ENCODE measurements at regions not wholly inside any gene's neighbourhood (a gene's known extent, or its start where the extent isn't known, plus 50 kb on each side); places are given as distances from the start of the nearest gene placed in this dataset.

- no TSS peak for BruUV-seq (replicated peaks)
- Histone ChIP-seq H3K9me3 (ENCODE audit: low read depth, low read length, poor library complexity, severe bottlenecking) (no peaks in the 10 kb centered on the region), H3K27ac (ENCODE audit: low read depth, low read length, poor library complexity, severe bottlenecking) (no peak overlapping the region), H3K27me3 (replicated peaks; ENCODE audit: insufficient read depth, low read depth, low read length, poor library complexity) (peaks cover 69% of the 10 kb centered on the region), H3K36me3 (ENCODE audit: insufficient read depth, low read length, poor library complexity, severe bottlenecking) (no peaks in the 10 kb centered on the region), H3K4me3 (ENCODE audit: low read depth, low read length, poor library complexity, severe bottlenecking) (no peak overlapping the region), H3K4me1 (ENCODE audit: insufficient read depth, low read length, poor library complexity, severe bottlenecking) (no peaks in the 10 kb centered on the region)
- ChIA-PET POLR2A (ENCODE audit: low non-redundant PET) (no interaction called here), CTCF (no interaction called here)
- intact Hi-C loops (cut with micrococcal nuclease; ENCODE audit: unreplicated experiment) = no loop called here
- TF ChIP-seq CTCF (conservative IDR thresholded peaks at IDR 0.05; ENCODE audit: low read depth, low read length) = no peak
- TF ChIP-seq EZH2 (IDR thresholded peaks at IDR 0.05; ENCODE audit: borderline replicate concordance, low read depth, low read length, poor library complexity, severe bottlenecking) = no peak
- DNase-seq (ENCODE audit: low spot score) = no peak
Observed at GRCh38 chr10:133035952-133036351, 51.8 kb upstream of the ADGRA1 start.

GRCh38 chr10:133034762-133035161, 53.0 kb upstream of the ADGRA1 start:
- DNase-seq (ENCODE audit: low spot score) = no peak
- Histone ChIP-seq H3K9me3 (ENCODE audit: low read depth, low read length, poor library complexity, severe bottlenecking) (no peaks in the 10 kb centered on the region), H3K27me3 (replicated peaks; ENCODE audit: insufficient read depth, low read depth, low read length, poor library complexity) (peaks cover 69% of the 10 kb centered on the region), H3K27ac (ENCODE audit: low read depth, low read length, poor library complexity, severe bottlenecking) (no peak overlapping the region), H3K4me1 (ENCODE audit: insufficient read depth, low read length, poor library complexity, severe bottlenecking) (no peaks in the 10 kb centered on the region), H3K4me3 (ENCODE audit: low read depth, low read length, poor library complexity, severe bottlenecking) (no peak overlapping the region), H3K36me3 (ENCODE audit: insufficient read depth, low read length, poor library complexity, severe bottlenecking) (no peaks in the 10 kb centered on the region)
- CTCF ChIA-PET = no interaction called here
- no TSS peak for BruUV-seq (replicated peaks)
- intact Hi-C loops (cut with micrococcal nuclease; ENCODE audit: unreplicated experiment) = no loop called here
- TF ChIP-seq CTCF (conservative IDR thresholded peaks at IDR 0.05; ENCODE audit: low read depth, low read length) (no peak), EZH2 (IDR thresholded peaks at IDR 0.05; ENCODE audit: borderline replicate concordance, low read depth, low read length, poor library complexity, severe bottlenecking) (no peak)
- POLR2A ChIA-PET (ENCODE audit: low non-redundant PET) = no interaction called here

GRCh38 chr10:133034092-133034491, 53.6 kb upstream of the ADGRA1 start:
- Histone ChIP-seq H3K27ac (ENCODE audit: low read depth, low read length, poor library complexity, severe bottlenecking) (no peak overlapping the region), H3K27me3 (replicated peaks; ENCODE audit: insufficient read depth, low read depth, low read length, poor library complexity) (peaks cover 68% of the 10 kb centered on the region), H3K9me3 (ENCODE audit: low read depth, low read length, poor library complexity, severe bottlenecking) (no peaks in the 10 kb centered on the region), H3K4me3 (ENCODE audit: low read depth, low read length, poor library complexity, severe bottlenecking) (no peak overlapping the region), H3K36me3 (ENCODE audit: insufficient read depth, low read length, poor library complexity, severe bottlenecking) (no peaks in the 10 kb centered on the region), H3K4me1 (ENCODE audit: insufficient read depth, low read length, poor library complexity, severe bottlenecking) (no peaks in the 10 kb centered on the region)
- intact Hi-C loops (cut with micrococcal nuclease; ENCODE audit: unreplicated experiment) = no loop called here
- POLR2A ChIA-PET (ENCODE audit: low non-redundant PET) = no interaction called here
- CTCF ChIA-PET = no interaction called here
- TF ChIP-seq CTCF (conservative IDR thresholded peaks at IDR 0.05; ENCODE audit: low read depth, low read length) (no peak), EZH2 (IDR thresholded peaks at IDR 0.05; ENCODE audit: borderline replicate concordance, low read depth, low read length, poor library complexity, severe bottlenecking) (no peak)
- BruUV-seq (replicated peaks) = no TSS peak
- no peak for DNase-seq (ENCODE audit: low spot score)
